PC-3 (cell line): ENCODE measurements at regions not wholly inside any gene's neighbourhood (a gene's known extent, or its start where the extent isn't known, plus 50 kb on each side); places are given as distances from the start of the nearest gene placed in this dataset.

Experiments
- CTCF ChIP-seq: fragments of 300-600 bp; sonication (generic); conservative IDR thresholded peaks from 2 replicates; pipeline ENCODE4 v1.5.1; 2017; ENCODE audit warnings: antibody characterized with exemption, low read depth, mild to moderate bottlenecking, low read length
- EZH2 ChIP-seq: fragments of 300-600 bp; sonication (generic); IDR thresholded peaks from one replicate; pipeline ENCODE4 v1.6.1; 2017; ENCODE audit warnings: antibody characterized with exemption, mild to moderate bottlenecking, low read length; ENCODE audit not compliant: unreplicated experiment

GRCh38 chr14:95796788-95797187, 79.8 kb upstream of the TUNAR start:
- TF ChIP-seq CTCF (no peak), EZH2 (no peak)
